Muscle layer of colon (tissue), 2 donors: ENCODE measurements at regions not wholly inside any gene's neighbourhood (a gene's known extent, or its start where the extent isn't known, plus 50 kb on each side); places are given as distances from the start of the nearest gene placed in this dataset.
"Not testable (repeated sequence)": the region's sequence is repeated elsewhere in the genome, so short reads cannot be mapped to it uniquely, and the experiment has no call there.

Source experiments
- H3K27ac ChIP-seq: one replicate; pipeline ENCODE4 v1.7.0; 2013; ENCODE audit warnings: low read depth, mild to moderate bottlenecking, low read length, moderate library complexity
- H3K27me3 ChIP-seq, 2 donors: one replicate each; pipeline ENCODE4 v1.7.0; 2013; ENCODE audit warnings: low read length in 2 of 2, mild to moderate bottlenecking in 2 of 2; ENCODE audit not compliant: insufficient read depth in 2 of 2, control insufficient read depth in 1 of 2
- H3K36me3 ChIP-seq: one replicate; pipeline ENCODE4 v1.7.0; 2013; ENCODE audit warnings: mild to moderate bottlenecking, low read length; ENCODE audit not compliant: insufficient read depth
- H3K4me1 ChIP-seq: one replicate; pipeline ENCODE4 v1.7.0; 2013; ENCODE audit warnings: mild to moderate bottlenecking, low read length; ENCODE audit not compliant: insufficient read depth
- H3K4me3 ChIP-seq, 2 donors: one replicate each; pipeline ENCODE4 v1.7.0; 2013; ENCODE audit warnings: low read length in 2 of 2, low read depth in 1 of 2, mild to moderate bottlenecking in 1 of 2, moderate library complexity in 1 of 2
- H3K9ac ChIP-seq: one replicate; pipeline ENCODE4 v1.7.0; 2013; ENCODE audit warnings: low read length
- H3K9me3 ChIP-seq: one replicate; pipeline ENCODE4 v1.7.0; 2013; ENCODE audit warnings: mild to moderate bottlenecking, low read length
- donor health status: abdominal sarcoma.
- donor health status: Adenocarcinoma of cecum.

DNA sequence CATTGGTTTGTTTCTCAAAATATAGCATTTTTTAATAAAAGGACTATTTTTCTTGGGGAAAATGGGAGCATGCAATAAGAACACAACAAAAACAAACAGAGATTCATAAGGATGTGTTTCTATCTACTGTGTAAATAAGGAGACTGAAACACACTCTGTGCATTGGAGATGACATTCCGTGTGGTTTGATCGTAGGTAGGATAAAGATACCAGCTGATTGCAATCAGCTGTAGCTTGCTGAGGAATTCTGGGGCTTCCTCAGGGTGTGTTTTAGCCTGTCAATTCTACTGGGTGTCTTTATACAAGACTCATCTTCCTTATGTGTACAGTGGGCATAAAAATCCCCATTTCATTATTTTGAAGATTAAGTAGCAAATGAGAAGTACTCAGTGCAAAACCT lies 591.6 kb downstream of the DSC3 start:
- H3K27ac ChIP-seq, result no peak overlapping the region

DNA sequence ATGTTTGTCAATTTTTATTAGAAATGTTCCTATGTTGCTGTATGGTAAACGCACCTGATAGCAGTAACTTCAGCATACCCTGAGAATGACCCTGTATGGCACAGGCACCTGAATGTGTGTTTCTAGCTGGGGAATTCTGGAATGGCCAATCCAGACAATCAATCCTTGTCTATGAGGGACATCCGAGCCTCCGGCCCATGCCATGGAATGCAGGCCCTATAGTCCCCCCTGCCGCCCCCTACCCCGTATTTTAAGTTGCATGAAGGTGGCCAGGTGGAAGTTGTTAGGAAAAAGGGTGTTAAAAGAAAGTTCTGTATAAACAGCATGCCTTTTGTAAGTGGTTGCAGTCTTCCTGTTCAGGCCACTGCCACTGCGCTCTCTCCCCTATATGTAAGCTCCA lies 595.9 kb downstream of the DSC3 start:
- Histone ChIP-seq H3K9ac (no peak overlapping the region), H3K4me1 (no peaks in the 10 kb centered on the region), H3K36me3 (no peaks in the 10 kb centered on the region), H3K9me3 (no peaks in the 10 kb centered on the region), H3K27ac (no peak overlapping the region), H3K27me3 (no peaks in the 10 kb centered on the region), H3K4me3 (no peak overlapping the region)

More for the DNA sequence above, 591.6 kb downstream of the DSC3 start:
- Histone ChIP-seq H3K4me3 (no peak overlapping the region), H3K4me1 (no peaks in the 10 kb centered on the region), H3K9me3 (no peaks in the 10 kb centered on the region), H3K36me3 (no peaks in the 10 kb centered on the region), H3K9ac (no peak overlapping the region), H3K27me3 (no peaks in the 10 kb centered on the region)

DNA sequence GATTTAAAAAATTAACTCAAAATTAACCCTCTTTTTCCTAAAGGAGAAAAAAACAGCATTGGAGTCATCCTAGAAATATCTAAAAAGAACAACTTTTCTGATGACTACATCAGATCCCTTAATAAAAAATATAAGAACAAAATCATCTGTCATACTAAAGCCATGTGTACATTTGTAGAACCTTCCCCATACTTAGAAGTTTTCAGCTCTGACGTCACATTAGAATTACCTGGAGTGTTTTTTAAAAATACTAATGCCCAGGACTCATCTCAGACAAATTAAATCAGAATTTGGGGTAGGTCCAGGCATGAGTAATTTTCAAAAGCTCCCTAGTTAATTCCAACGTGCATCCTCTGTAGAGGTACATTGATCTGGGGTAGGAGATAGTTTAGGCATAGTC lies 598.0 kb downstream of the DSC3 start:
- Histone ChIP-seq H3K27ac (no peak overlapping the region), H3K9ac (no peak overlapping the region), H3K9me3 (no peaks in the 10 kb centered on the region), H3K4me3 (no peak overlapping the region), H3K27me3 (no peaks in the 10 kb centered on the region), H3K4me1 (no peaks in the 10 kb centered on the region), H3K36me3 (no peaks in the 10 kb centered on the region)

DNA sequence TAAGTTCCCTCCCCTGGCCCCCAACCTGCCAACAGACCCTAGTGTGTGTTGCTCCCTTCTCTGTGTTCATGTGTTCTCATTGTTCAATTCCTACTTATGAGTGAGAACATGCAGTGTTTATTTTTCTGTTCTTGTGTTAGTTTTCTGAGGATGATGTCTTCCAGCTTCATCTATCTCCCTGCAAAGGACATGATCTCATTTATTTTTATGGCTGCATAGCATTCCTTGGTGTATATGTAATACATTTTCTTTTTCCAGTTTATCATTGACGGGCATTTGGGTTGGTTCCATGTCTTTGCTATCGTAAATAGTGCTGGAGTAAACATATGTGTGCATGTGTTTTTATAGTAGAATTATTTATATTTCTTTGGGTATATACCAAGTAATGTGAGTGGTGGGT lies 602.2 kb downstream of the DSC3 start:
- Histone ChIP-seq H3K9ac (no peak overlapping the region), H3K36me3 (no peaks in the 10 kb centered on the region), H3K9me3 (no peaks in the 10 kb centered on the region), H3K4me1 (no peaks in the 10 kb centered on the region), H3K4me3 (no peak overlapping the region), H3K27me3 (no peaks in the 10 kb centered on the region), H3K27ac (no peak overlapping the region)

DNA sequence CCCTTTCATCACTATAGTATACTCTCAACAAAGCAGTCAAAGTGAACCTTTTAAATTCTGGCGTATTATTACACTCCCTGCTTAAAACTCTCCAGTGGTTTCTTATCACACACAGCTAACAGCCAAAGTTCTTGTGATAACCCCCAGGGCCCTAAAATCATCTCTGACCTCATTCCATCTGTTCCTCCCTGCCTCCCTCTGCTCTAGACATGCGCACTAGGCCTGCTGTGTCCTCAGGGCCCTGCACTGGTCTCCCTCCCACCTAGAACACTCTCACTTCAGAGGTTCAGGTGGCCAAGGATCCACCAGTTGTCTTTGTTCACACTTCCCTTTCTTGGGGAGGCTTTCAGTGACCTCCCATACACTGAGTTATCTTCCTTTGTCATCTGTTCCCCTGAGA lies 603.4 kb downstream of the DSC3 start:
- H3K9ac ChIP-seq, result no peak overlapping the region
- H3K36me3 ChIP-seq, result no peaks in the 10 kb centered on the region
- no peak overlapping the region for H3K4me3 ChIP-seq
- H3K4me1 ChIP-seq, result no peaks in the 10 kb centered on the region
- no peak overlapping the region for H3K27ac ChIP-seq
- no peaks in the 10 kb centered on the region for H3K27me3 ChIP-seq
- no peaks in the 10 kb centered on the region for H3K9me3 ChIP-seq

DNA sequence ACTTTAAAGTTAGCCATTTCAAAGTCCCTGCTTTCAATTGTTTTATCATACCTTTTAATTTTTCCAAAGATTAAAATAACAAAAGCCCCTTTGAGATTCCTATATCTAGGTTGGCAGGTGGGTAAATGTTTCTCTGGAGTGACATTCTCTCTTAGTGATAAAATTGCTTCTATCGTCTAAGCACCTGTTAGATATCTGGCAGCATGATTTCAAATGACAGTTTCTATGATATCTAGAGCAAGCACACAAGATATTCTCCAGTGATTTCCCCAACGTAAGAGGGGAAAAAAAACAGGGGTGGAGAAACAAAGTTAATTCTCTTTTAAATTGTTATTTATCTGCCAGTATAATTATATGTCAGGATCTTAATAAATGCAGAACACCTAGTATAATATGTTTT lies 610.2 kb downstream of the DSC3 start:
- Histone ChIP-seq H3K4me3 (no peak overlapping the region), H3K4me1 (no peaks in the 10 kb centered on the region), H3K36me3 (no peaks in the 10 kb centered on the region), H3K9me3 (no peaks in the 10 kb centered on the region), H3K9ac (no peak overlapping the region), H3K27me3 (no peaks in the 10 kb centered on the region), H3K27ac (no peak overlapping the region)

DNA sequence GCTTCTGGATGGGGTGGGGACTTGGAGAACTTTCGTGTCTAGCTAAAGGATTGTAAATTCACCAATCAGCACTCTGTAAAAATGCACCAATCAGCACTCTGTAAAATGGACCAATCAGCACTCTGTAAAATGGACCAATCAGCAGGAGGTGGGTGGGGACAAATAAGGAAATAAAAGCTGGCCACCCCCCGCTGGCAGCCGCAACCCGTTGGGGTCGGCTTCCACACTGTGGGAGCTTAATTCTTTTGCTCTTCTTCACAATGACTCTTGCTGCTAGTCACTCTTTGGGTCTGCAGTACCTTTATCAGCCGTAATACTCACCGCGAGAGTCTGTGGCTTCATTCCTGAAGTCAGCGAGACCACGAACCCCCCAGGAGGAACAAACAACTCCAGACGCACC lies 623.1 kb downstream of the DSC3 start:
- not testable (repeated sequence) for H3K27me3 ChIP-seq, H3K9me3 ChIP-seq, H3K36me3 ChIP-seq, H3K27ac ChIP-seq, H3K4me3 ChIP-seq, H3K9ac ChIP-seq, H3K4me1 ChIP-seq

DNA sequence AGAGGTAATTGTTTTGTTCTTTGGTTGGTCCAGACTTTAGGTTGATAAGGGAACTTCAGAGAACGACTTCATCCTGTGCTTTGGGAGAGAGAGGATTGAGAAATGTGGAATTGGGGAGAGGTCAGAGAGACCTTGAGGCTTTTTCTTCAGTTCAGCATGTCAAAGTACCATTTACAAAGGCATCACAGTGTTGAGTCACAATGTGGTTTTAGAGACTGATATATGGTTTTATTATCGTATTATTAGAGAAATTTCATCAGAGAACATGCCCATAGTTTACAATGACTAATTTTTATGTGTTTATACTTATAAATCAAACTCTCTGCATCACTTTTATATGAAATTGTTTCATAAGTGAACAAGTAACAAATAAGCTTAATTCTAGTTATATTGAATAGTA lies 626.6 kb downstream of the DSC3 start:
- no peak overlapping the region for H3K9ac ChIP-seq
- no peaks in the 10 kb centered on the region for H3K9me3 ChIP-seq
- no peaks in the 10 kb centered on the region for H3K27me3 ChIP-seq
- H3K4me1 ChIP-seq, result no peaks in the 10 kb centered on the region
- no peaks in the 10 kb centered on the region for H3K36me3 ChIP-seq
- no peak overlapping the region for H3K4me3 ChIP-seq
- H3K27ac ChIP-seq, result no peak overlapping the region

DNA sequence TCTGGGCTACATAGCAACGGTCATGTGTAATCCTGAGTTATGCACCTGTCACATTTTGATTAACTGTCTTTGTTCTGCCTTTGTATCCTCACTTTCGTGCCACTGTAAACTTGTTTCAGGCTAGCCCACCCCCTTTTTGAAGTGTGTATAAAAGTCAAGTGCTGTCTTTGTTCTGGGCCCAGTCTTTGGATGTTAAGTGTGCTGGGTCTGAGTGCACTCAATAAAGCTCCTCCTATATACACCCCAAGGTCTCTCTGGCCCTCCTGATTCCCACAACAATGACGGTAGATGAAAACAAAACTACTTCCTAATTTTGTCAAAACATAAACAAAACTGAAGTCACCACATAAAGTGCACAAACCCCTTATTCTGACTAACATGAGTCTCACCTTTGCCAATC lies 633.4 kb downstream of the DSC3 start:
- Histone ChIP-seq H3K27ac (no peak overlapping the region), H3K9ac (no peak overlapping the region), H3K4me3 (no peak overlapping the region), H3K9me3 (no peaks in the 10 kb centered on the region), H3K4me1 (no peaks in the 10 kb centered on the region), H3K36me3 (no peaks in the 10 kb centered on the region), H3K27me3 (no peaks in the 10 kb centered on the region)

DNA sequence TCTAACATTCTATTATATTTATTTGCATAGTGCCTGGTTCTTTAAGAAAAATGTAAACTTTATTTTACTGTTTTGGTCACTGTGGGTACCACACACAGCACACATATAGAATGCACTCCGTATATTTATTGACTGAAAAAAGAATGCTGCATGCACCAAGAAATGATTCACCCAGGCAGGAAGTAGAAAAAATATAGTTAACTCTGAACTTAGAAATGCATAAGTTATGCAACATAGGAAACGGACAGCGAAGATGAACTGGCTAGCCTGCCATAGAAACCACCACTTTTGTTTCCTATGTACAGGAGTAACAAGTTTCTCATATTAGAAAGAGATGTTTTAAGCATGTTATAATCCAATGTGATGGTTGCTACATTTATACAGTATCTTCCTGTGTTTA lies 635.8 kb downstream of the DSC3 start:
- H3K27ac ChIP-seq, result no peak overlapping the region
- H3K27me3 ChIP-seq, result no peaks in the 10 kb centered on the region
- H3K36me3 ChIP-seq, result no peaks in the 10 kb centered on the region
- H3K9ac ChIP-seq, result no peak overlapping the region
- H3K9me3 ChIP-seq, result no peaks in the 10 kb centered on the region
- no peak overlapping the region for H3K4me3 ChIP-seq
- no peaks in the 10 kb centered on the region for H3K4me1 ChIP-seq

DNA sequence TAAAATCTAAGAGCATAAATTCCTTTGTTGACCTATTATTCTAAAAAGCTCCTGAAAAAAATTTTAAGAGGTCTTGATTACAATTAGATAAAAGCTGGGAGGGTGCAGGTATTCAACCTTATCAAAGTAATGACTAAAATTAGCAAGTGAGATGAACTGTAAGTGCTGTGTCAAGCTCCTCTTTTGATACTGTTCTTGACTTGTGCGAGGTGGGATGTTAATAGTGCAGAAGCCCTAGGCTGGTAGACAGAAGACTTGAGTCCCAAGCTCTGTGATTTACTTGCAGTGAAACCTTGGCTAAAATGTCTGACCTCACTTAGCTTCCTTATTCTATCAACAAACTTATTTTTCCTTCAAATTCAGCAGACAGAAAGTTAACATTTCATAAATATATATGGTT lies 637.5 kb downstream of the DSC3 start:
- H3K9ac ChIP-seq, result no peak overlapping the region
- H3K36me3 ChIP-seq, result no peaks in the 10 kb centered on the region
- no peaks in the 10 kb centered on the region for H3K27me3 ChIP-seq
- H3K4me1 ChIP-seq, result no peaks in the 10 kb centered on the region
- no peak overlapping the region for H3K27ac ChIP-seq
- no peaks in the 10 kb centered on the region for H3K9me3 ChIP-seq
- H3K4me3 ChIP-seq, result no peak overlapping the region

DNA sequence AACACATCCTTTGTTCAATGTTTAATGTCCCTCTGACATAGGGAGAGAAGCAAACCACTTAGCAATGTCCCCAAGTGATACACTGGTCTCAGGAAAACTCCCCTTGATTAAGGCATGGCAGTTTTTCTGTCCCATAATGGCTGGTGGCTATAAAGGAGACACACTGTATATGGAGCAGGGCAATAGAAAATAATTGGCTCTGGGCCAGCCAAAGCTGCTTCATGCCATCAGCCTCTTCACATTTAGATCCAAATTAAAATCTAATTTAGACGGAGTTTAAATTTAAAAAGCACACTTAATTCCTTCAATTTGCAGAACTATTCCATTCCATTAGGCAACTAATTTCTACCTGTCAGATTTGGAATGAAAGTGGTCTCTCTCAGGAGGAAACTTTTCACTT lies 638.1 kb downstream of the DSC3 start:
- Histone ChIP-seq H3K4me3 (no peak overlapping the region), H3K36me3 (no peaks in the 10 kb centered on the region), H3K9ac (no peak overlapping the region), H3K4me1 (no peaks in the 10 kb centered on the region), H3K27me3 (no peaks in the 10 kb centered on the region), H3K27ac (no peak overlapping the region), H3K9me3 (no peaks in the 10 kb centered on the region)
